GM21723 (cell line): ENCODE measurements at regions not wholly inside any gene's neighbourhood (a gene's known extent, or its start where the extent isn't known, plus 50 kb on each side); places are given as distances from the start of the nearest gene placed in this dataset.

Experiments
- ATAC-seq: cut with Tn5 transposase; IDR thresholded peaks from one replicate; pipeline ENCODE4 v1.9.1; 2021; ENCODE audit warnings: mild to moderate bottlenecking, moderate library complexity; ENCODE audit not compliant: unreplicated experiment

DNA sequence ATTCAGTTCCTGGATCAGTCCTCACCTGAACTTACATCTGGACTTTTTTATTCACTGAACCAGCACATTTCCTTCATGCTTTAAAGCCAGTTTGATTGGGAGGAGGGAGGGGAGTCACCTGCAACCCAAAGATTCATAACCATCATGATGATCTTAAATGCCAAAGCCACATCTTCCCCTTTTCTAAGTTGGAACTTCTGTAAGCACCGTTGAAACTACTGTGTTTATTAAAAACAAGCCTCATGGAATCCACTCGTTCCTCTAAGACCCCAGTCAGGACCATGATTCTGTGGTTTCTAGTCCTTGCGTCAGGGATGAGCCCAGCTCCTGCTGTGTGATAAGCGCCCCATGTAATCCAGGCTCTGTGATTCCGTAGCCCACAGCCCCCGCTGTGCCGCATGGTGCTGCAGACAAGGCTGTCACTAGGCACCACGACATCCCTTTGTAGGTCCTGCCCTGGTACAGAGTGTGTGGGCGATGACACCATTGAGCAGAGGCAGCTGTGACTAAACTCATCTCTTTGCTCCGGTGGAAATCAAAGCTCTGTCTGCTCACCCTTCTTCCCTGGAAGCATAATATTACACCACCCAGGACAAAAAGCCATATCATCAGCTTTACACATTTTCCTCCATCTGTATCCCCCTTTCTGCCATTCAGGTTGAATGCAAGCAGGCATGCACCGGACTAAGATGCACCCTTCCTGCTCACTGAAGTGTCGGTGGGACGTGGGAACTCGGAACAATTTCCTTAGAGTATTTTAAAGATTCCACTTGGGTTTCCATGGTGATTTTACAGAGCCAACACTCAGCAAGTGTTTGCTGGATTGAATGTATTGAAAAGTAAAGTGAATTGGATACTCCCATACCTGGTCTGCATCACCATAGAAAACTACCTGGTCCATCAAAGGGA is 132.0 kb upstream of the FSTL4 start:
- no peak for ATAC-seq

DNA sequence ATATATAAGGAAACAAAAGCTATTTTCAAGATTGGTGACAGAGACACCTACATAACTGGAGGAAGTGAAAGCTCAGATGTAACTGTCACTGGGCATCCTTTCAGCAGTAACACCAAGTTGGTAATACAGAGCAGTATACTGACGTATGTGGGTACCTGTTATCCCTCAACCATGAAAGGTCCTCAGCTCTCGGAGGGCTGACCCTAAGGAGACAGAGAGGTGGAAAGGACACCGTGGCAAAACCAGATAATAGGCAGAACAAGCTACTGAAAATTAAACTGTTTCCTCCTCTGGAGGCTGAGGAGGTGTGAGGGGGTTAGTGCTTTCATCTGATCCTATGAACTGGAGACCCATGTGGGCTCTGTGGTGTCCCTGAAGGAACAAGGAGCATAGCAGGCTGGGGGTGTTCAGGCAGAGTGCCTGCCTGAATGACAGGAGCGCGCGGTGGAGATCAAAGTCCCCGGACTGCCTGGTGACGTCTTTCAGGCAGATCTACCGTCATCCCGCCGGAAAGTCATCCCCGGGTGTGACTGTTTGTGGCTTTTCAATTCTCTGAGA is 130.2 kb upstream of the FSTL4 start:
- no peak for ATAC-seq

DNA sequence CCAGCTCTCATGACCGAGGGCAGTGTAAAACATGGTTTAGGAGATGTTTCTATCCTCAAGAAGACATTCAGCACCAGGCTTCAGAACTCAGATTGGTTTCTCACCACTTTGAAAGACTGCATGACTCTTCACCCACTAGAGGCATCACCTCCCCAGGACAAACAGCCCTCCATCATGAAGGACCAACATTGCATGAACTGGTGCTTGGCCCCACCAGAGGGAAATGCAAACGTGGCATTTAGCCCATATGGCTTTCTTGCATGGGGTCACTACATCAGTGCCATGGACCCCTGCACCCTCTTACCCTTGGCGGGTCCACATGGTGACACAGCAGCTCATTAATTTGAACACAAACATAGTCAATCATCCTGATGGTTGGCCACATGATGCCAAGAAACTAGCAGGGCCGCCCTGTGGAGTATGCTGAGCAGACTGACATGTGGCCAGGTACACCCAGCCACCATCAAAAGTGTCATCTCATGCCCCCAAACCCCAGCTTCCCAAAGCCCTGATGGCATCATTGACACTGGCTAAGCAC is 129.5 kb upstream of the FSTL4 start:
- no peak for ATAC-seq

DNA sequence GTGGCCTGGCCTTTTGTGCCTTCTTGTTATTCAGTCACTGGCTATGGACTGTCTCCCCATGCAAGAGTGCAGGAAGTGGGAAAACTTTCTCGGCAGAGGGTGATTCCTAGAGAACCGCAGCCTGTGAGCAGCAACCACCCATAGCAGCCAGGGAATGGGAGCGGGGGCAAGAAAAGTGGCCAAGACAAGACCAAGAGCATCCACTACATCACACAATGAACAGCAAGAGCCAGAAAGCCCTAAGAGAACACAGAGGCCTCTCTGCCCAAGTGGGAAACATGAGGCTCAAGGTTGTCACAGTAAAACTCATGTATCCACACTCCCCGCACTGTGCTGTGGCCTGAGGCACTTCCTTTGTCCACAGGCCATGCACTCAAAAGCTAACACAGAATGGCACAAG is 129.1 kb upstream of the FSTL4 start:
- no peak for ATAC-seq

DNA sequence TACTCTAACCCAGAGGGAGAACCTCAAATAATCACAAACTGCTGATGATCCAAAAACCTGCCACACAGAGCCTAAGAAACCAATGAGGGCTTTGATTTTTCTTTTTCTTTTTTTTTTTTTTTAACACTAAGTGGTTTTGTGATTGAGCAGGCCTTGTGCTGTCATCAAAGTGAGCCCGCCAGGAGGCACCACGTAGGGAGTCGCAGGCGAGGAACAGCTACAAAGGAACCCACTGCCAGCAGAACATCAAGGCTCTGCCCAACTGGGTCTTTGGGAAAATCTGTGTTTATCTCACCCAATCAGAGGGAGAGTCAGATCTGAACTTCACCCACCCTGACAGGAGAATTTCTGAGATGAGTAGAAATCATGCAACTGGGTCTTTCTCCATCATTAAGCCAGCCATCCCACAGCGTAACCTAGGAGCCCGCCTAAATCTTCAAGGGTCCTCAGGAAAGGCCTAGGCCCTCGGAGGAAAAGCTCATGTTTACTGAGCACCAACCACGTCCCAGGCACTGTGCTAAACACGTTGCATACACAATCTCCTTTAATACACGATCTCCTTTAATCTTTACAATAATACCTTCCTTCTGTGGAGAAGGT is 126.9 kb upstream of the FSTL4 start:
- no peak for ATAC-seq

DNA sequence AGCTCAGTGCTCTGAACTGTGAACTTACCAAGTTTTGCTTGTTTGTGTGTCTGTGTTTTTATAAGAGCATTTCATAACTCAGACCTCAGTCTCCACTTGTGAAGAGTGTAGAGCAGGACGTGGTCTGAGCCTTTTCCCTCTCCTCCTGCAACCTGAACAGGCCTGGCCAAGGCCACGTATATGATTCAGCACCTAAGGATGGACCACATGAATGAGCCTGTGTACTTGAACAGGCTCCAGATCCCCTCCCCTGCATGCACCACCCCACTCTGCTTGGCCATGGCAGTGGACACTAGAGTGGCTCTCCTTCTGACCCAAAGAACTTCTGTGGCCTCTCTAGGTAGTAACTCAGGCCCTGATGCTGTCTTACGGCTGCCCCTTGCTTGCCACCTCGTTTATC is 125.9 kb upstream of the FSTL4 start:
- ATAC-seq: no peak

DNA sequence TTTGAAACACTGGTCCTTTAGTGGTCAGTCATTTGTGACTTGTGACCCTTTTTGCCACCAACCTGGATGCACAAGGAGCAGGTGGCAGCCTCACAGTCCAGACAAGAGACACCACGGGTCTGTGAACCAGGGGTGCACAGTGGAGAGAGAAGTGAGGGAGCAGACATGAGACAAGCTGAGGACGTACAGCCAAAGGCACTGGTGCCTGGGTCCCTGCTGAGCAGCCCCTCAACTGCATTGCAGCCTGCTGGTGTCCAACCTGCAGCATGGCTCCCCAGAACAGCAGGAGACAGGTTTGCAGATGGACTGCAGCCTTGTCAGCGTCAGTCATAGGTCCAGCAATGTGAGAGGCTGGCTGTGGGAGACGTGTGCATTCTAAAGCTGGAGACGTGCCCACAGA is 124.2 kb upstream of the FSTL4 start:
- ATAC-seq: no peak

DNA sequence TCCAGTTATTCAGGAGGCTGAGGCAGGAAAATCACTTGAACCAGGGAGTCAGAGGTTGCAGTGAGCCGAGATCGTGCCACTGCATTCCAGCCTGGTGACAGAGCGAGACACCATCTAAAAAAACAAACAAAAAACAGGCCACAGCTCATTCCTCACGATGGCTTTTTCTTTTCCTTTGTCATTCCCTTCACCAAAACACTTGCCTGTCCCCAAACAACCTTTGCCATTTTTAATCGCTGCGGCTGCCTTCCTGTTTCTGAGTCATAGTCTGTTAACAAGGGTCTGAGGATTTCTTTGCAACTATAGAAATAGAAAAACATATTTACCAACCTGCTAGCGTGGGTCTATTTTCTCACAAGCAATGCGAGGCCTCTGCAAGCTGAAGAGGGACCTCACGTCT is 123.0 kb upstream of the FSTL4 start:
- no peak for ATAC-seq

DNA sequence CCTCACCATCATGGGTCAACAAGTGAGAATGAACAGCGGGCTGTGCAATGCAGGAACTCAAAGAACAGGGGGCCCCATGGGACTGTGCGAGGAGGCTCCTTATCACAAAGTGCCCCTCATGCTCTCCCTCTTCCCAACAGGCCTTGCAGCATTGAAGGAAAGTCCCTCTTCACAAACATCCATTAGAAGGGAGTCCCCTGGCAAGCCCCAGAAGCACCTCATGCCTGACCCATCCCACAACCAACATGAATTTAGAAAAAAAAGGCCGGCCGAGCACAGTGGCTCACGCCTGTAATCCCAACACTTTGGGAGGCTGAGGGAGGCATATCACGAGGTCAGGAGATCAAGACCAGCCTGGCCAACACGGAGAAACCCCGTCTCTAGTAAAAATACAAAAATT is 122.6 kb upstream of the FSTL4 start:
- ATAC-seq: no peak

DNA sequence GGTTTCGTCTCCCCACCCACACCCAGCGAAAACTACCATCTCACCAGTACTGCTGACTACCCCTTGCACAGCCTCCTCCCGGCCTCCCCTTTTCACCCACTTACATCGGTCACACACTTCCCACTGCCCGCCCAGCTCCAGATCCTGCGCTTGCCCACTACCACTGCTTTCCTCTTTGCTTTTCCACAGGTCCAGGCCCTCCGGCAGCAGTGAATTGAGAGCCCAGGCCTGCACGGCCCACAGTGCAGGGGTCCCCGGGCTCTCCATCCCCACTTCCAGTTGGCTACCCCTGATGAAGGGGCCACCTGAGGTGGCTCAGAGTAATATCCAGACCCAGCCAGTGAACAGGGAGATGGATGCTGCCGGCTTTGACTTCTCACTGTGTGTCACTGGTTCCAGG is 120.2 kb upstream of the FSTL4 start:
- no peak for ATAC-seq

DNA sequence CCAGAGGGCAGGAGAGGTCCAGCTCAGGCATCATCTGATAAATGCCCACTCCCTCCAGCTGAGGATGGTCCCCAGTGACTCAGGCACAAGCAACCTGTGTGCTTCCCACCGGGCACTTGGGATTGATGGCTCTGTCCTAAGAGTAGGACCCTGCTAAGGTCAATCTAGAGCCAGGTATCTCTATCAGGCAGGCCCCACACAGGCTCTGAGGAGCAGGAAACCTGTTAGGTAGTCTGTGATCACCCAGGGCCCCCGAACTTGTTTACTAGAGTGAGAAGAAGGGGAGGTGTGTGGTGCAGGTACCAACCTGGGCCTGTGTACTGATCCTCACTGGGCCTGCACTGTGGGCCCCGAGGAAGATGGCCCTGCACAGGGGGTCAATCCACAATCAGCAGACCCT is 119.6 kb upstream of the FSTL4 start:
- ATAC-seq: no peak

DNA sequence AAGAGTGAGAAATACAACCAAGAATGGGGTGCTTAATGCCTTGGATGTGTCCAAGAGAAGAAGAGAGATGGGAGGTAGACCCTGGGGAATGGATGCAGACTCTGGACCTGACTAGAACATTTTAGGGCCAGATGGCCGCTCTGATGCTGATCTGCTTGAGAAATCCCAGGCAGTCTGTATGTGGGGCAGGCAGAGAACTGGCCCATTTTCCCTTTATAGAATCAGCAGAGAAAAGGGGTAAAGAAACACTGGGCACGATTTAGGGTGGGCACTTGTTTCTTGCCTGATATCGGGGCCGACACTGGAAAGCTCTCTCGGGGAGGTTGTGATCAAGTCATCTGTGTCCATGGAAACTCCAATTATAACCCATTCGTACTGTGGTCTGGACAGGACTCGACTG is 118.5 kb upstream of the FSTL4 start:
- ATAC-seq: no peak

DNA sequence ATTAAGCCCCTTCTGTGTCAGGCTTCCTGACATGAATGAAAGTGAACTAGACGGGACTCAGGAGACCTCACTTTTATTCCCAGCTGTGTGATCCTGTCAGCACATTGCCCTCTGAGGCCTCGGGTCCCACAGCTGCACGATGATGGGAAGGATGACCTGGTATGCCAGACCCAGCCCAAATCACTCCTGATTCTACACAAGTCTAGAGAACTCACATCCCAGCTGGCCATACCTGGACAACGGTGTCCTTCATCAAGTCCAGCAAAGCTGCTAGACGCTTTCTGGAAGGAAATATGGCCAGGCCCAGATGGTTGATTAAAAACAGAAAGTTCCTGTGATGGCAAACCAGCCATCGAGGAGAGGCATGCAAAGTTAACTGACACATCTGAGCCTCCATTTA is 118.0 kb upstream of the FSTL4 start:
- no peak for ATAC-seq

DNA sequence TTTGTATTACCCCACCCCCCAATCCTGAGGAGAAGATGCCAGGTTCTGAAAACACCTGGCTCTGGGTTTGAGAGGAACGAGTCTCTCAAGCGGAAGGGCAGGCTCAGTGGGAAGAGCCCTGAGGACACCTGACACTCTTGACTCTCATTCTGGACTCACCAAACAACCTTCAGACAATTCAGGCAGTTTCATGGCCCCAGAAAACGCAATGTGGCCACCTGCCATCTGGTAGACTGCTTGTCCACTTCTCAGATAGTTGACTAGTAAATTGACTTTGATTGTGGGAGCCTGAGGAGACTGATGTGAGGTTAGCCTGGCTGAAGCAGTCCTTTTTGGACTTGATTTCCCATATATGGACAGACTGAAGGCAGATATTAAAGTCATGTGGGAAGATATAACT is 117.5 kb upstream of the FSTL4 start:
- ATAC-seq: no peak

DNA sequence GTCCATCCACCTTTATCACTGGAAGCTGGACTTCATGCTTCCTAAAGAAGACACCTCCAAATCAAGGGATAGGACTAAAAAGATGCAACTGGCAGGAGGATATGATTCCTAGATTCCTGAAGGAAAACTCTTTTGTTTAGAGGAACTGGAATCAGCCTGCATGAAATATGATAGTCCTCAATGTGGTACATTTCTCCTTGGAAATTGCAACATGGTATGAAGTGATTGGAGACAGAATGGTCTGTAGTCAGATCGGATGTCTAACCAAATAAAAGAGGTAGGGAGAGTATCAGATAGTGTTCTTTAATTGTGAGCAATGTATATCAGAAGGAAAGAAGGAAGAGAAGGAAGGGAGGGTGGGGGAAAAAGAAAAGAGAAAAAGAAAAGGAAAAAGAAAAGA is 116.1 kb upstream of the FSTL4 start:
- ATAC-seq: no peak

DNA sequence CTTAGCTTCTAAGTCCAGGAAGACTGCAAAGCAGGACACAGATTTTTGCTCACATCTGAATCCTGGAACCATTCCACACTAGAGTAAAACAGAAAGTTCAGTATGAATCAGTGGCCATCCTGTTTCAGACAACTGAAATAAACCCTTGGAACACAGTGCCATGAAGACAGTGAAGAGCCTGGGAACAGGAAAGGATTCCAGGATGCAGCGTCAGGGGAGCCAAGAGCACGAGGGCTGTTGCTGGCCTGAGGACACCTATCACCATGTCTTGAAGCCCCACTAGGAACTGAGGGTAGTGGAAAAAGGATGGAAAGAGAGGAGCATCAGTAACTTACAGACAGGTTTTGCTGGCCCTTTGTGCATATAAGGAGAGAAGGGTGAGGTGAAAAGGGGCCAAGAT is 115.3 kb upstream of the FSTL4 start:
- ATAC-seq: no peak

DNA sequence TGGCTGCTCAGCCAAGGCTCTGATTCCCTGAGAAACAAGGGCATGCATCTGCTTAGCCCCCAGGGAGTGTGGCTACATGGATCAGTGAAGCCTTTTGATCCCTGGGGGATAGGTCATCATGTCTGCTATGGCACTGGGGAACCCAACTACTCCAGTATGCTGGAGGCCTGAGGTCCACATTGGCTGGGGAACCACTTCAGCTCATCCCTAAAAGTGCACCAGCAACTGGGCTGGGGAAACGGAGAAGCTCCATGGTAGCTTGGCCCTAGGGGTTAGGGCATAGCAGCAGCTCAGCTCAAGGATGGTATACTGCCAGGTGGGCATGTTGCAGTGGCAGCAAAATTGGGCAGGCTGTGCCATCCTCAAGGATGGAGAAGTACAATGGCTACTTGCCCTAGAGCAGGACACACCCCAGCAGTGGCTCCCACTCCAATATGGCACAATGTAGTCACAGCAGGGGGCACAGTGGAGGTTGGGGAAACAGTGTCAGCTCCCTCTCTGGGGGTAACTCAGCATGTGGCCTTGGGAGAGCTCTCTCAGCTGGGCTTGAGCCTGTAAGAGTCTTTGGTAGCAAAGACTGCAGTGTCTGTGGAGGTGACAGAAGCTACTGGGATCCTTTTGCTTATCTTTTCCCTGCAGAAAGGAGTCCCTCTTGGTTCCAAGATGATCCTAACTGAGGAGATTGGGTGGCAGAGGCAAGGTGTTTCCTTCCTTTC is 111.5 kb upstream of the FSTL4 start:
- ATAC-seq: no peak

DNA sequence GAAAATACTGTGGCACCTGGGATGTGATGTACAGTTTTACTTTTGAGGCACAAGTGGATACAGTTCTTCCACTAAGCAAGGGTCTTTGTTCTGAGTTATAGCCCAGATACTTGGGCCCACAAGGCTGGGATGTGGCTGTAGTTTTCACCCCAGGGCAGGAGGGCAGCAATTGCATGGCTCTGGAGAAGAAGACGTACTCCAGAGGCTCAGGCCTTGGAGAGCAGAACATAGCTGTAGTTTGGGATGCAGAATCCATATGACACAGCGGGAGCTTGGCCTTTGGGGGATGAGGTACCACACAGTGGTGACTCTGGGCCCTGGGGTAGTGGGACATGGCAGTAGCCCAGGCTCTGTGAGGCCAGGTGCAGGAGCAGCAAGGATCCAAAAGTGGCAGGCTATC is 110.8 kb upstream of the FSTL4 start:
- ATAC-seq: no peak

DNA sequence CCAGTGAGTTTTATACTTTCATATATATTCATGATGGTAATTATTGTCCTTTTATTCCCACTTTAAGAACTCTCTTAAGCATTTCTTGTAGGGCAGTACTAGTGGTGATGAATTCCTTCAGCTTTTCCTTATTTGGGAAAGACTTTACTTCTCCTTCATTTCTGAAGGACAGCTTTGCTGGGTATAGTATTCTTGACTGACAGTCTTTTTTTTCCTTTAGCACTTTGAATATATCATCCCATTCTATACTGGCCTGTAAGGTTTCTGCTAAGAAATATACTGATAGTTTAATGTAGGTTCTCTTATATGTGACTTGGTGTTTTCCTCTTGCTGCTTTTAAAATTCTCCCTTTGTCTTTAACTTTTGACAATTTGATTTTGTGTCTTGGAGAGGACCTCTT is 109.0 kb upstream of the FSTL4 start:
- ATAC-seq: no peak

DNA sequence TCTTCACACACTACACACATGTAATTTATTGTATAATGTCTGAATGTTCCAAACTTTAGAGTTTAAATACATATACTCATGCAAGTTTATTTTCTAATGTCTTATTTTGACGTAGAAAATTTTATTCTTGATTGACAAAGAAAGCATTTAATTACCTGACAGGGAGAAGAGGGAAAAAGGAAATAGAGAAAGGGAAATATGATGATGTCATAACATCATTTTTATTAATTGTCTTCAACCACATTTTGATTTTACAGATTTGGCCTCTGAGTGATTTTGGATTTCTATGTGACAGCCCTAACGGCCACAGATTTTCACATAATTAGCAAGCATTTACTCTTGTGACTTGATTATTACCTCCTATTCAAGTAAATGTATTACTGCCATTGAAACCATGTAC is 106.1 kb upstream of the FSTL4 start:
- ATAC-seq: no peak

DNA sequence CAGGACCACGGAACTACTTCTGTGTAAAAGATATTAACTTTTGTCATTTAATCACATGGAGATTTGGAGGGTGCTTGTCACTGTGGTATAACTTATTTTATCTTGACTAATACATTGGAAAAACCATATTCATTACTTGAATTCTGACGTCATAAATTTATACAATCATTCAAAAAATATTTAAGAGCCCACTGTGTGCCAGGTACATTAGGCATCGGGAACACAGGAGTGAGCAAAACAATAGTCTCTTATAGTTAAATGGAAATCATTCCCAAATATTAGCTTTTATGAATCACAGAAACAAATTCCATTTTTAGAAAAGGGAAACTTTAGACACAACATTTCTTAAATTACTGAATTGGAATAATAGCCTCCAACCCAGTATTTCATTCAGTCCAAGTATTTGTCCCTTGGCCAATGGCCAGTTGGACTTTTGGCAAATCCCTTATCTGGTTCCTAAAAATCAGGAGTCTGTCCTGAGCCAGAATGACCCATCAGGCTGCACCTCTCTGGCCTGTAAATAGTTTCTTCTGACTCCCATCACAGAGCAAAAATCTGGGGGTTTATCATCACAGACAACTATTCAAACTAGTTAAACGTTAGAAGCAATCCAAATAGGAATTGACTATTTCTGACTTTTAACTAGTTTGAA is 104.3 kb upstream of the FSTL4 start:
- ATAC-seq: no peak
